Bone marrow (tissue), 2 donors: ENCODE measurements at regions not wholly inside any gene's neighbourhood (a gene's known extent, or its start where the extent isn't known, plus 50 kb on each side); places are given as distances from the start of the nearest gene placed in this dataset.

Source experiments
- DNase-seq, 2 donors: peaks; one replicate each; lab custom pipeline; 2025; lab: John Stamatoyannopoulos, UW

DNA sequence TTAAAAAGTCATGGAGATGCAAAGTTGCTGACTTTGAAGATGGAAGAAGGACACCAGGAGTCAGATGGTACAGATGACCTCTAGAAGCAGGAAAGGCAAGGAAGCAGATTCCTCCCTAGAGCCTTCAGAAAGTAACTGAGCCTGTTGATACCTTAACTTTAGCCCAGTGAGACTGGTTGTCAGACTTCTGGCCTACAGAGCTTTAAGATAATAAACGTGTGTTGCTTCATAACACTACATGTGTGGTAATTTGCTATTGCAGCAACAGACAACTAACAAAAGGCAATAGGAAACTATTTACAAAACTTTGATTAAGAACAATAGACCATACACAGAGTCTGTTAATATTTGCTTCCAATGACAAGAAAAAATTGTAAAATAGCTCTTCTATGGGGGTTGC is 102.0 kb upstream of the USP38 start:
- DNase-seq = no peak

DNA sequence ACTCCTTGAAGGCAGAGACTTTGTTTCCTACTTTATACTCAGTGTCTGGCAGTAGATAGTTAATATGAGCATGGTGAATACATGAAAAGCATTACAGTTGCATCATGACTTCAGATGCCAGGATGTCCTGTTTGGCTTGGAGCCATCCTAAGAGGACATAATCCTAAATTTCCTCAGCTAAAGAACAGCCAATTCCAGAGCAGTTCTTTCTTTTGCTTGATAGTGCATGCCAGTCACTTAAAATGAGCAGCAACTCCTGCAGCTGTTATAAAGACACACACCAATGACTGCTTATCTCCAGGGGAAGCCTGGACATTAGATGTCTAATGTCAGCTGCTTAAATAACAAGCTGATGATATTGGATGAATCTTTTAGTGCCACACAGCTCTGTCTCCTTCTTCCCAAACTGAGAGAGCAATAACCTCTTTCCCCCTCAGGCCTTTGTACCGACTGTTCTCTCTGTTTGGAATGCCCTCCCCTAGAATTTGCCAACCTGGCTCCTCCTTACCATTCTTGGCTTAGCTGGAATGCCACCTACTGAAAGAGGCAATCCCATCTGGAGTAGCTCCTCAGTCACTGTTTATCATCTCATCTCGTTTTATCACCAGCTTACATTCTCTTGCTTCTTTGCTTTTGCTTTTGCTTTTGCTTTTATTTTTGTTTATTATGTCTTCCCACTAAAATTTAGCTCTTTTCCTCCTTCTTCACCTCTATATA is 100.8 kb upstream of the USP38 start:
- no peak for DNase-seq

GRCh38 chr4:143084566-143084965 is 100.2 kb upstream of the USP38 start:
- no peak for DNase-seq

GRCh38 chr4:143085224-143085623 is 99.5 kb upstream of the USP38 start:
- no peak for DNase-seq

GRCh38 chr4:143085659-143086058 is 99.1 kb upstream of the USP38 start:
- DNase-seq = no peak

DNA sequence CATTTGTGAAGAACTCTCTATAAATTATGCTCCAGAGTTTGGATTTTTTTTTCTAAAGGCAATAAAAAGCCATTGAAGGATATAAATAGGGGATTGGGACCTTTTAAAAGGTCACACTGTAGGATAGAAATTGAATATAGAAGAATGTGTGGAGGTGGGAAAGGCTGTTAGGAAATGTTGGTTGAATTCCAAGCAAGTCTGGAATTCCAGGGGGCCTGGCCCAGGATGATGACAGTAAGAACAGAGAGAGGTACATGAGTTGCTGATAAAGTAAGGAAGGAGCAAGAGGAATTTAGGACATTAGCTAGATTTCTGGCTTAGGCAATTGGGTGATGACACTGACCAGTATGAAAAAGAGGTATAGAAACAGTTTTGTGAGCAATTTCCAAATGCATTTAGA is 95.4 kb upstream of the USP38 start:
- DNase-seq = no peak

GRCh38 chr4:143089847-143090246 is 94.9 kb upstream of the USP38 start:
- no peak for DNase-seq

- no peak for DNase-seq
Measured at GRCh38 chr4:143091862-143092261, 92.9 kb upstream of the USP38 start.

DNA sequence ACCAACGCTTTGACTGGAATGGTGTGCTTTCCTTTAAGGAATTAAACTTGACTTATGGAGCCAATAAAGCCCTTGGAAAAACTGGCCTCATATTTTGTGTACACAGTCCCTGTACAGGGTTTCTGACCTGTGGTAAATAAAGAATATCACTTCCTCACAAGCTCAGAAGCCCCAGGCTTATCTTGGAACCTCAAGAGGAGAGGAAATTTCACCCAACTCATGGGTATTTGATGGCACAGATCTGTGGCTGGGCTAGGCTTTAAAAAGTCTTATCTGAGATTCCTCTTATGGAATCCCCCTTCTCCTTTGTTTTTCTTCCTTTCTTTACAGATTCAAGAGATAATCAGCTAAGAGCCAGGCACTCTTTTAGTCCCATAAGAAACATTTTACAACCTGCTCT is 89.3 kb upstream of the USP38 start:
- no peak for DNase-seq

- no peak for DNase-seq
Measured at GRCh38 chr4:143097751-143098150, 87.0 kb upstream of the USP38 start.

DNA sequence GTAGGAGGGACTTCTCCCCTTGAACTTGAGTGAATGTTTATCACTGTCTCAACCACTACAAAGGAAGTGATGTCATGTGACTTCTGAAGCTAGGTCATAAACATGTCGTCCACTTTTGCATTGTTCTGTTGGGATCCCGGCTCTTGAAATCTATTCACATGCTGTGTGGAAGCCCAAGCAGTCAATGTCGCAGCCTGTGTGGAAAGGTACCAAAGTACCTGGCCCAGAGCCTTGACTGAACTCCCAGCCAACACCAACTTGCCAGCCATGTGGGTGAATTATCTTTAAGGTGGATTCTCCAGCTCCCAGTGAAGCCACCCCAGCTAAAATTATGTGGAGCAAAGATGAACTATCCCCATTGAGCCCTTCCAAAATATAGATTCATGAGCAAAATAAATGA is 85.0 kb upstream of the USP38 start:
- no peak for DNase-seq

GRCh38 chr4:143109376-143109775 is 75.3 kb upstream of the USP38 start:
- no peak for DNase-seq

DNA sequence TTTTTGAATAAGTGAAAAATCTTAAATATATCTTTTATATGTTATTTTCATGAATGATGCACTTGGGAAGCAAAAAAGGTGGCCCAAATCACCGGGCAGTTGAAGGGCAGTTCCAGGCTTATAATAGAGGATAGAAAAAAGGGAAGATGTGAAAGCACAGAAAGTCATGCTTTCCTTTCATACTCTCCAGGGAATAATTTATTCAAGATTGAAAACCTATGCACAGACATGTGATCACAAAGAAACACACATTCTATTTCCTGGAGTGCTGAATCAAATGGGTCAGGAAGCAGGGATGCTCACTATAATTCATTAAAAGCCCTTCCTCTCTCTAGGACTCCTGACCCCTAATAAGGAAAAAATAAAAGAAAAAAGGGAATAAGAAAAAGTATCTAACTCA is 66.1 kb upstream of the USP38 start:
- no peak for DNase-seq

DNA sequence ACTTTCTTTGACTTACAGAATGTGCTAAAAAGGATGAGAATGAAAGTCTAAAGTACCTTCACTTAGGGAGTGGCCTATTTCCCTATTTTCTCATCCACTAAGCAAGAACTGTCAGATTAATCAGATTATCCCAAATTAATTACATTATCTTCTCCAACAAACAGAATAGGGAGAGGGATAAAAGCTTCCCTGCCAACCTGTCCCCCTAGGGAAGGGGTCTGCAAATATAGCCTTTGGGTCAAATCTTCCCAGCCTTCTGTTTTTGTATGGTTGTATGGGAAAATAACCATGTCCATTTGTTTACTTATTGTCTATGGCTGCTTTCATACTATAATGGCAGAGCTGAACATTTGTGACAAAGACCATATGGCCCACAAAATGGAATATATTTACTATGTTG is 57.1 kb upstream of the USP38 start:
- no peak for DNase-seq

DNA sequence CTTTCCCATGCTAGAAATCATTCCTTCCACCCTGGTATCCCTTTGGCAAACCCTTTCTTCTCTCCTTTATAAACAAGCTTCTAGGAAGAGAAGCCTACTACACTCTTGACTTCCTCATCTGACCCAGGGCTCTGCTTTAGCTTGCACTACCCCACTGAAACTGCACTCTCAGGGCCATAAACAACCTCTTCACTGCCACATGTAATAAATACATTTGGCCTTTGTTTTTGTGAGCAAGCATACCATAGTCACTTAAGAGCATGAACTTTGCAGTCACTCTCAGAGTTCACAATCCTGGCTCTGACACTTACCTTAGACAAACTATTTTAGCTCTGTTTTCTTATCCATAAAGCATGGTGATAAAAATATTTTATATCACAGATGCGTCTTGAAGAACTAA is 50.7 kb upstream of the USP38 start:
- no peak for DNase-seq
